ENCODE measurements at regions not wholly inside any gene's neighbourhood (a gene's known extent, or its start where the extent isn't known, plus 50 kb on each side); places are given as distances from the start of the nearest gene placed in this dataset.

GRCh38 chr3:118512301-118512700, 522.3 kb downstream of the IGSF11 start:
- TF ChIP-seq, protein P1, sequence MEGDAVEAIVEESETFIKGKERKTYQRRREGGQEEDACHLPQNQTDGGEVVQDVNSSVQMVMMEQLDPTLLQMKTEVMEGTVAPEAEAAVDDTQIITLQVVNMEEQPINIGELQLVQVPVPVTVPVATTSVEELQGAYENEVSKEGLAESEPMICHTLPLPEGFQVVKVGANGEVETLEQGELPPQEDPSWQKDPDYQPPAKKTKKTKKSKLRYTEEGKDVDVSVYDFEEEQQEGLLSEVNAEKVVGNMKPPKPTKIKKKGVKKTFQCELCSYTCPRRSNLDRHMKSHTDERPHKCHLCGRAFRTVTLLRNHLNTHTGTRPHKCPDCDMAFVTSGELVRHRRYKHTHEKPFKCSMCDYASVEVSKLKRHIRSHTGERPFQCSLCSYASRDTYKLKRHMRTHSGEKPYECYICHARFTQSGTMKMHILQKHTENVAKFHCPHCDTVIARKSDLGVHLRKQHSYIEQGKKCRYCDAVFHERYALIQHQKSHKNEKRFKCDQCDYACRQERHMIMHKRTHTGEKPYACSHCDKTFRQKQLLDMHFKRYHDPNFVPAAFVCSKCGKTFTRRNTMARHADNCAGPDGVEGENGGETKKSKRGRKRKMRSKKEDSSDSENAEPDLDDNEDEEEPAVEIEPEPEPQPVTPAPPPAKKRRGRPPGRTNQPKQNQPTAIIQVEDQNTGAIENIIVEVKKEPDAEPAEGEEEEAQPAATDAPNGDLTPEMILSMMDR (IDR thresholded peaks at IDR 0.05) = no peak
- TF ChIP-seq POLR2A (IDR thresholded peaks at IDR 0.05) = no peak
